Neural cell (in vitro differentiated cells): ENCODE measurements at regions not wholly inside any gene's neighbourhood (a gene's known extent, or its start where the extent isn't known, plus 50 kb on each side); places are given as distances from the start of the nearest gene placed in this dataset.

Experiments used
- H2AFZ ChIP-seq: fragments of 200-600, 300-800 bp; sonication (generic), shearing (Covaris generic); 2 replicates; pipeline ENCODE4 v1.6.0; 2014; ENCODE audit warnings: low read depth, mild to moderate bottlenecking, antibody characterized with exemption, low read length, moderate library complexity
- H3F3A ChIP-seq: fragments of 200-600 bp; shearing (Covaris generic); 2 replicates; pipeline ENCODE4 v1.6.1; 2016; ENCODE audit warnings: mild to moderate bottlenecking, moderate library complexity, mixed read lengths, antibody characterized with exemption, low read length; ENCODE audit not compliant: insufficient read depth, poor library complexity, severe bottlenecking
- H3K27ac ChIP-seq: fragments of 200-600, 300-800 bp; sonication (generic), shearing (Covaris generic); 2 replicates; pipeline ENCODE4 v1.5.1; 2014; ENCODE audit warnings: mild to moderate bottlenecking, low read length, moderate library complexity
- H3K27me3 ChIP-seq: fragments of 300-800, 200-600 bp; sonication (generic), shearing (Covaris generic); 2 replicates; pipeline ENCODE4 v1.6.0; 2014; ENCODE audit warnings: mild to moderate bottlenecking, low read depth, low read length, moderate library complexity; ENCODE audit not compliant: insufficient read depth
- H3K36me3 ChIP-seq: fragments of 300-800, 200-600 bp; sonication (generic), shearing (Covaris generic); 2 replicates; pipeline ENCODE4 v1.5.1; 2014; ENCODE audit warnings: mild to moderate bottlenecking, antibody characterized with exemption, low read length, moderate library complexity; ENCODE audit not compliant: insufficient read depth
- H3K4me2 ChIP-seq: fragments of 300-800, 200-600 bp; sonication (generic), shearing (Covaris generic); 2 replicates; pipeline ENCODE4 v1.6.0; 2014; ENCODE audit warnings: mild to moderate bottlenecking, low read length
- H3K4me3 ChIP-seq: fragments of 300-800, 200-600 bp; sonication (generic), shearing (Covaris generic); 2 replicates; pipeline ENCODE4 v1.5.1; 2014; ENCODE audit warnings: mild to moderate bottlenecking, low read length, moderate library complexity
- H3K79me2 ChIP-seq: fragments of 200-600 bp; shearing (Covaris generic); replicated peaks from 2 replicates; pipeline ENCODE4 v1.6.0; 2014; ENCODE audit warnings: mild to moderate bottlenecking, low read length, moderate library complexity; ENCODE audit not compliant: insufficient read depth
- H3K9ac ChIP-seq: fragments of 300-800, 200-600 bp; sonication (generic), shearing (Covaris generic); 2 replicates; pipeline ENCODE4 v1.6.1; 2016; ENCODE audit warnings: mild to moderate bottlenecking, low read length, mixed read lengths
- H3K9me2 ChIP-seq: fragments of 200-600 bp; shearing (Covaris generic); 2 replicates; pipeline ENCODE4 v1.6.1; 2016; ENCODE audit warnings: mild to moderate bottlenecking, low read length, mixed read lengths; ENCODE audit not compliant: insufficient read depth
- H3K9me3 ChIP-seq: fragments of 200-600, 300-800 bp; sonication (generic), shearing (Covaris generic); 2 replicates; pipeline ENCODE4 v1.6.1; 2016; ENCODE audit warnings: mild to moderate bottlenecking, mixed run types, low read length, moderate library complexity, mixed read lengths
- H4K20me1 ChIP-seq: fragments of 200-600 bp; shearing (Covaris generic); 2 replicates; pipeline ENCODE4 v1.6.1; 2016; ENCODE audit warnings: mild to moderate bottlenecking, mixed run types; ENCODE audit not compliant: insufficient read depth
- CTCF ChIP-seq: fragments of 450-650 bp; IDR thresholded peaks from 2 replicates; pipeline ENCODE4 v1.5.1; 2014; ENCODE audit warnings: antibody characterized with exemption, mild to moderate bottlenecking, moderate library complexity; ENCODE audit not compliant: poor library complexity, severe bottlenecking
- EP300 ChIP-seq: fragments of 450-650 bp; conservative IDR thresholded peaks from 2 replicates; pipeline ENCODE4 v1.6.1; 2014; ENCODE audit warnings: antibody characterized with exemption, mild to moderate bottlenecking, moderate library complexity; ENCODE audit not compliant: poor library complexity, severe bottlenecking
- EZH2 ChIP-seq: fragments of 200-600, 300-800 bp; shearing (Covaris generic), sonication (generic); IDR thresholded peaks from 2 replicates; pipeline ENCODE4 v1.6.1; 2014; ENCODE audit warnings: antibody characterized with exemption, low read length, borderline replicate concordance, mild to moderate bottlenecking; ENCODE audit not compliant: insufficient read depth, poor library complexity, severe bottlenecking
- MXI1 ChIP-seq: fragments of 450-650 bp; conservative IDR thresholded peaks from 2 replicates; pipeline ENCODE4 v1.6.1; 2014; ENCODE audit warnings: antibody characterized with exemption, mild to moderate bottlenecking; ENCODE audit not compliant: poor library complexity, severe bottlenecking
- POLR2AphosphoS5 ChIP-seq: IDR thresholded peaks from 2 replicates; pipeline ENCODE4 v1.6.1; 2012
- RAD21 ChIP-seq: fragments of 450-650 bp; conservative IDR thresholded peaks from 2 replicates; pipeline ENCODE4 v1.6.1; 2014; ENCODE audit warnings: antibody characterized with exemption, mild to moderate bottlenecking, moderate library complexity
- REST ChIP-seq: IDR thresholded peaks from 2 replicates; pipeline ENCODE4 v1.6.1; 2012; ENCODE audit warnings: borderline replicate concordance
- SMC3 ChIP-seq: fragments of 450-650 bp; conservative IDR thresholded peaks from 2 replicates; pipeline ENCODE4 v1.6.1; 2014; ENCODE audit warnings: antibody characterized with exemption, mild to moderate bottlenecking, moderate library complexity; ENCODE audit not compliant: poor library complexity
- TAF1 ChIP-seq: IDR thresholded peaks from 2 replicates; pipeline ENCODE4 v1.6.1; 2012; ENCODE audit warnings: low read depth

- Histone ChIP-seq H3K4me3 (no peak overlapping the region), H3K27me3 (no peaks in the 10 kb centered on the region), H4K20me1 (no peaks in the 10 kb centered on the region), H2AFZ (no peak overlapping the region), H3F3A (no peaks in the 10 kb centered on the region), H3K36me3 (no peaks in the 10 kb centered on the region), H3K79me2 (no peaks in the 10 kb centered on the region), H3K4me2 (no peak overlapping the region), H3K9me2 (no peaks in the 10 kb centered on the region), H3K9ac (no peak overlapping the region), H3K27ac (no peak overlapping the region), H3K9me3 (no peaks in the 10 kb centered on the region)
- TF ChIP-seq TAF1 (no peak), MXI1 (no peak), CTCF (no peak), SMC3 (no peak), RAD21 (no peak), EZH2 (no peak), POLR2AphosphoS5 (no peak), REST (no peak), EP300 (no peak)
Measured at GRCh38 chr10:8767591-8767990, 713.1 kb downstream of the GATA3 start.

- Histone ChIP-seq H3K79me2 (no peaks in the 10 kb centered on the region), H3K9ac (no peak overlapping the region), H2AFZ (no peak overlapping the region), H3K27me3 (no peaks in the 10 kb centered on the region), H3K9me3 (no peaks in the 10 kb centered on the region), H3K4me2 (no peak overlapping the region), H3F3A (no peaks in the 10 kb centered on the region), H3K4me3 (no peak overlapping the region), H4K20me1 (no peaks in the 10 kb centered on the region), H3K9me2 (no peaks in the 10 kb centered on the region), H3K36me3 (no peaks in the 10 kb centered on the region), H3K27ac (no peak overlapping the region)
- TF ChIP-seq RAD21 (no peak), MXI1 (no peak), TAF1 (no peak), REST (no peak), POLR2AphosphoS5 (no peak), CTCF (no peak), EP300 (no peak), SMC3 (no peak)
Measured at GRCh38 chr10:8768341-8768740, 713.9 kb downstream of the GATA3 start.
